DND-41 (cell line): ENCODE measurements at regions not wholly inside any gene's neighbourhood (a gene's known extent, or its start where the extent isn't known, plus 50 kb on each side); places are given as distances from the start of the nearest gene placed in this dataset.

Source experiments
- EZH2 ChIP-seq: IDR thresholded peaks from 3 replicates; pipeline ENCODE4 v1.6.1; 2012; ENCODE audit warnings: borderline replicate concordance, low read depth, mild to moderate bottlenecking, moderate library complexity, low read length, inconsistent platforms; ENCODE audit not compliant: severe bottlenecking
- TF ChIP-seq, protein P1 (sequence below): IDR thresholded peaks from 2 replicates; pipeline ENCODE4 v1.5.1; 2012; ENCODE audit warnings: borderline replicate concordance, low read length, moderate library complexity, mild to moderate bottlenecking; ENCODE audit not compliant: poor library complexity, severe bottlenecking; ENCODE audit errors: extremely low read depth

GRCh38 chrX:39195156-39195555 is 393.9 kb downstream of the MID1IP1 start:
- TF ChIP-seq, protein P1, sequence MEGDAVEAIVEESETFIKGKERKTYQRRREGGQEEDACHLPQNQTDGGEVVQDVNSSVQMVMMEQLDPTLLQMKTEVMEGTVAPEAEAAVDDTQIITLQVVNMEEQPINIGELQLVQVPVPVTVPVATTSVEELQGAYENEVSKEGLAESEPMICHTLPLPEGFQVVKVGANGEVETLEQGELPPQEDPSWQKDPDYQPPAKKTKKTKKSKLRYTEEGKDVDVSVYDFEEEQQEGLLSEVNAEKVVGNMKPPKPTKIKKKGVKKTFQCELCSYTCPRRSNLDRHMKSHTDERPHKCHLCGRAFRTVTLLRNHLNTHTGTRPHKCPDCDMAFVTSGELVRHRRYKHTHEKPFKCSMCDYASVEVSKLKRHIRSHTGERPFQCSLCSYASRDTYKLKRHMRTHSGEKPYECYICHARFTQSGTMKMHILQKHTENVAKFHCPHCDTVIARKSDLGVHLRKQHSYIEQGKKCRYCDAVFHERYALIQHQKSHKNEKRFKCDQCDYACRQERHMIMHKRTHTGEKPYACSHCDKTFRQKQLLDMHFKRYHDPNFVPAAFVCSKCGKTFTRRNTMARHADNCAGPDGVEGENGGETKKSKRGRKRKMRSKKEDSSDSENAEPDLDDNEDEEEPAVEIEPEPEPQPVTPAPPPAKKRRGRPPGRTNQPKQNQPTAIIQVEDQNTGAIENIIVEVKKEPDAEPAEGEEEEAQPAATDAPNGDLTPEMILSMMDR: no peak
- TF ChIP-seq EZH2: no peak
